Heart left ventricle (tissue), 13 donors: ENCODE measurements at regions not wholly inside any gene's neighbourhood (a gene's known extent, or its start where the extent isn't known, plus 50 kb on each side); places are given as distances from the start of the nearest gene placed in this dataset.

ENCODE experiments used
- CTCF ChIP-seq, 12 donors: fragments of 200-600 bp; sonication (generic) in 4 of 12; IDR thresholded peaks; one replicate each; pipeline versions ENCODE4 v1.5.0 to v1.8.0; 2018 to 2022; ENCODE audit warnings: antibody characterized with exemption in 12 of 12, mild to moderate bottlenecking in 5 of 12
- POLR2A ChIP-seq, 2 donors: fragments of 450-650 bp; IDR thresholded peaks; one replicate each; pipeline ENCODE4 v1.6.1; 2017; ENCODE audit warnings: antibody characterized with exemption in 2 of 2, mild to moderate bottlenecking in 2 of 2, moderate library complexity in 2 of 2
- donor health status: ischemic (EF 13 %, LVEDD 7.1; RV severe dilation, severe dysfunction).
- donor health status: DM: no; HTN: yes; CAD: no.
- donor health status: DM: no; HTN: no; CAD: no.
- donor health status: ischemic (EF 25% LVEDD 6.9; RV normal size, moderate dysfunction).
- donor health status: ischemic (EF 25% LVEDD 5.7; RV mildly dilated, moderate dysfunction).
- donor health status: ischemic (EF 35%, LVEDD 5.7; RV mildly dilated, moderate dysfunction).
- donor health status: nonischemic (EF 11% LVEDD 7.7; RV severe dilation, severe dysfunction).
- donor health status: DM: yes; HTN: yes; CAD: no.
- donor health status: PGD.
- donor health status: ischemic (EF 29% LVEDD 5.4; RV normal size, mild dysfunction).
- donor health status: nonischemic (EF 23%, LVEDD 6.1; RV moderate dilation, normal function).

GRCh38 chr2:78521938-78522337 lies 503.6 kb upstream of the REG3G start:
- TF ChIP-seq POLR2A (IDR thresholded peaks at IDR 0.05): no peak
- TF ChIP-seq CTCF (IDR thresholded peaks at IDR 0.05): no peak
